ENCODE measurements at regions not wholly inside any gene's neighbourhood (a gene's known extent, or its start where the extent isn't known, plus 50 kb on each side); places are given as distances from the start of the nearest gene placed in this dataset.

GRCh38 chr2:128433911-128434550, 115.4 kb upstream of the HS6ST1 start:
- H3K4me1 ChIP-seq (ENCODE audit: insufficient read depth, low read length), result no peaks in the 10 kb centered on the region
- no peaks in the 10 kb centered on the region for H3K36me3 ChIP-seq (ENCODE audit: insufficient read depth, low read length)
- no peak overlapping the region for H3K27ac ChIP-seq (ENCODE audit: low read depth, low read length)
- H3K27me3 ChIP-seq (ENCODE audit: insufficient read depth, low read length), result no peaks in the 10 kb centered on the region; the same call in 1 of the 2 replicates
- no peak overlapping the region for H3K9ac ChIP-seq (ENCODE audit: low read depth, low read length)
- H3K4me3 ChIP-seq (ENCODE audit: low read length), result no peak overlapping the region
- 88% methylated on average over 3 of the region's 3 CpGs for WGBS
- H3K9me3 ChIP-seq (ENCODE audit: insufficient read depth, low read depth, low read length), result peaks cover 10% of the 10 kb centered on the region

GRCh38 chr2:128435576-128436478, 117.2 kb upstream of the HS6ST1 start:
- WGBS, result 93% methylated on average over 18 of the region's 18 CpGs

GRCh38 chr2:128436479-128437203, 118.0 kb upstream of the HS6ST1 start:
- 94% methylated on average over 12 of the region's 12 CpGs for WGBS
- H3K36me3 ChIP-seq (ENCODE audit: insufficient read depth, low read length), result no peaks in the 10 kb centered on the region
- no peak overlapping the region for H3K27ac ChIP-seq (ENCODE audit: low read depth, low read length)
- H3K4me1 ChIP-seq (ENCODE audit: insufficient read depth, low read length), result peaks cover under 1% of the 10 kb centered on the region; the same call in 1 of the 2 replicates
- H3K9ac ChIP-seq (ENCODE audit: low read depth, low read length), result no peak overlapping the region
- H3K9me3 ChIP-seq (ENCODE audit: insufficient read depth, low read depth, low read length), result no peaks in the 10 kb centered on the region
- H3K27me3 ChIP-seq (ENCODE audit: insufficient read depth, low read length), result no peaks in the 10 kb centered on the region; the same call in 1 of the 2 replicates
- H3K4me3 ChIP-seq (ENCODE audit: low read length), result no peak overlapping the region

More at GRCh38 chr2:128435576-128436478, 117.2 kb upstream of the HS6ST1 start:
- Histone ChIP-seq H3K27me3 (ENCODE audit: insufficient read depth, low read length) (no peaks in the 10 kb centered on the region; the same call in 1 of the 2 replicates), H3K27ac (ENCODE audit: low read depth, low read length) (no peak overlapping the region), H3K9ac (ENCODE audit: low read depth, low read length) (no peak overlapping the region), H3K4me1 (ENCODE audit: insufficient read depth, low read length) (no peaks in the 10 kb centered on the region), H3K4me3 (ENCODE audit: low read length) (no peak overlapping the region), H3K9me3 (ENCODE audit: insufficient read depth, low read depth, low read length) (no peaks in the 10 kb centered on the region), H3K36me3 (ENCODE audit: insufficient read depth, low read length) (no peaks in the 10 kb centered on the region)

GRCh38 chr2:128437204-128437565, 118.5 kb upstream of the HS6ST1 start:
- Histone ChIP-seq H3K9me3 (ENCODE audit: insufficient read depth, low read depth, low read length) (no peaks in the 10 kb centered on the region), H3K4me3 (ENCODE audit: low read length) (no peak overlapping the region), H3K27ac (ENCODE audit: low read depth, low read length) (no peak overlapping the region), H3K4me1 (ENCODE audit: insufficient read depth, low read length) (peaks cover 6% of the 10 kb centered on the region), H3K36me3 (ENCODE audit: insufficient read depth, low read length) (no peaks in the 10 kb centered on the region), H3K9ac (ENCODE audit: low read depth, low read length) (no peak overlapping the region), H3K27me3 (ENCODE audit: insufficient read depth, low read length) (no peaks in the 10 kb centered on the region; the same call in 1 of the 2 replicates)
- 92% methylated on average over 9 of the region's 9 CpGs for WGBS

GRCh38 chr2:128438091-128438490, 119.4 kb upstream of the HS6ST1 start:
- Histone ChIP-seq H3K9ac (ENCODE audit: low read depth, low read length) (no peak overlapping the region), H3K9me3 (ENCODE audit: insufficient read depth, low read depth, low read length) (no peaks in the 10 kb centered on the region), H3K27me3 (ENCODE audit: insufficient read depth, low read length) (no peaks in the 10 kb centered on the region; the same call in 1 of the 2 replicates), H3K4me1 (ENCODE audit: insufficient read depth, low read length) (peaks cover 15% of the 10 kb centered on the region), H3K4me3 (ENCODE audit: low read length) (no peak overlapping the region), H3K36me3 (ENCODE audit: insufficient read depth, low read length) (no peaks in the 10 kb centered on the region), H3K27ac (ENCODE audit: low read depth, low read length) (no peak overlapping the region)
- 95% methylated on average over 16 of the region's 16 CpGs for WGBS

GRCh38 chr2:128438586-128438985, 119.9 kb upstream of the HS6ST1 start:
- WGBS, result 94% methylated on average over 14 of the region's 14 CpGs
- H3K27me3 ChIP-seq (ENCODE audit: insufficient read depth, low read length), result no peaks in the 10 kb centered on the region; the same call in 1 of the 2 replicates
- H3K4me1 ChIP-seq (ENCODE audit: insufficient read depth, low read length), result peaks cover 17% of the 10 kb centered on the region
- H3K9me3 ChIP-seq (ENCODE audit: insufficient read depth, low read depth, low read length), result no peaks in the 10 kb centered on the region
- H3K36me3 ChIP-seq (ENCODE audit: insufficient read depth, low read length), result no peaks in the 10 kb centered on the region
- no peak overlapping the region for H3K27ac ChIP-seq (ENCODE audit: low read depth, low read length)
- H3K4me3 ChIP-seq (ENCODE audit: low read length), result no peak overlapping the region
- no peak overlapping the region for H3K9ac ChIP-seq (ENCODE audit: low read depth, low read length)

GRCh38 chr2:128439031-128439790, 120.5 kb upstream of the HS6ST1 start:
- H3K9ac ChIP-seq (ENCODE audit: low read depth, low read length), result no peak overlapping the region

GRCh38 chr2:128439791-128440665, 121.4 kb upstream of the HS6ST1 start:
- no peak overlapping the region for H3K9ac ChIP-seq (ENCODE audit: low read depth, low read length)
- H3K4me3 ChIP-seq (ENCODE audit: low read length), result no peak overlapping the region
- no peak overlapping the region for H3K27ac ChIP-seq (ENCODE audit: low read depth, low read length)
- H3K4me1 ChIP-seq (ENCODE audit: insufficient read depth, low read length), result peaks cover 17% of the 10 kb centered on the region
- no peaks in the 10 kb centered on the region for H3K9me3 ChIP-seq (ENCODE audit: insufficient read depth, low read depth, low read length)
- no peaks in the 10 kb centered on the region for H3K27me3 ChIP-seq (ENCODE audit: insufficient read depth, low read length)
- no peaks in the 10 kb centered on the region for H3K36me3 ChIP-seq (ENCODE audit: insufficient read depth, low read length)
- WGBS, result 87% methylated on average over 13 of the region's 13 CpGs

More at GRCh38 chr2:128439031-128439790, 120.5 kb upstream of the HS6ST1 start:
- no peaks in the 10 kb centered on the region for H3K9me3 ChIP-seq (ENCODE audit: insufficient read depth, low read depth, low read length)
- H3K36me3 ChIP-seq (ENCODE audit: insufficient read depth, low read length), result no peaks in the 10 kb centered on the region
- H3K27ac ChIP-seq (ENCODE audit: low read depth, low read length), result no peak overlapping the region
- peaks cover 17% of the 10 kb centered on the region for H3K4me1 ChIP-seq (ENCODE audit: insufficient read depth, low read length)
- H3K4me3 ChIP-seq (ENCODE audit: low read length), result no peak overlapping the region
- H3K27me3 ChIP-seq (ENCODE audit: insufficient read depth, low read length), result no peaks in the 10 kb centered on the region; the same call in 1 of the 2 replicates
- 83% methylated on average over 12 of the region's 12 CpGs for WGBS

- Histone ChIP-seq H3K4me1 (ENCODE audit: insufficient read depth, low read length) (peaks cover 17% of the 10 kb centered on the region), H3K27ac (ENCODE audit: low read depth, low read length) (no peak overlapping the region), H3K36me3 (ENCODE audit: insufficient read depth, low read length) (no peaks in the 10 kb centered on the region), H3K9ac (ENCODE audit: low read depth, low read length) (no peak overlapping the region), H3K9me3 (ENCODE audit: insufficient read depth, low read depth, low read length) (no peaks in the 10 kb centered on the region), H3K4me3 (ENCODE audit: low read length) (no peak overlapping the region), H3K27me3 (ENCODE audit: insufficient read depth, low read length) (no peaks in the 10 kb centered on the region)
- 97% methylated on average over 14 of the region's 14 CpGs for WGBS
These were observed 122.1 kb upstream of the HS6ST1 start for GRCh38 chr2:128440666-128441340.
